ENCODE measurements at regions not wholly inside any gene's neighbourhood (a gene's known extent, or its start where the extent isn't known, plus 50 kb on each side); places are given as distances from the start of the nearest gene placed in this dataset.

DNA sequence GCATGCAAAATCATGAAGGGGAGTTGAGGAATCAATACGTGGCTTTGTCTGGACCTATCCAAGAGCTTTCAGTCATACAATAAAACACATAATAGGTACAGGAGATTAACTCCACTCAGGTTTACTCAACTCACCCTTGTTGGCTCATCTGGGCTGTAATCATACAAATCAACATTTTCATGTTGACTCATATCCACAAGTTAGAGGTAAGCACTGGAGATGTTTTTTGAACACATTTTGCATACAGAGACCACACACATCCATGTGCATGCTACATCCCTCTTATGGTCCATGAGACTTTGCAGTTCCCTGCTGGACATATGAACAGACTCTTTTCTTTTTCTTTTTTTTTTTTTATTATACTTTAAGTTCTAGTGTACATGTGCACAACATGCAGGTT lies 336.9 kb upstream of the PIK3C3 start:
- TF ChIP-seq, protein P1, sequence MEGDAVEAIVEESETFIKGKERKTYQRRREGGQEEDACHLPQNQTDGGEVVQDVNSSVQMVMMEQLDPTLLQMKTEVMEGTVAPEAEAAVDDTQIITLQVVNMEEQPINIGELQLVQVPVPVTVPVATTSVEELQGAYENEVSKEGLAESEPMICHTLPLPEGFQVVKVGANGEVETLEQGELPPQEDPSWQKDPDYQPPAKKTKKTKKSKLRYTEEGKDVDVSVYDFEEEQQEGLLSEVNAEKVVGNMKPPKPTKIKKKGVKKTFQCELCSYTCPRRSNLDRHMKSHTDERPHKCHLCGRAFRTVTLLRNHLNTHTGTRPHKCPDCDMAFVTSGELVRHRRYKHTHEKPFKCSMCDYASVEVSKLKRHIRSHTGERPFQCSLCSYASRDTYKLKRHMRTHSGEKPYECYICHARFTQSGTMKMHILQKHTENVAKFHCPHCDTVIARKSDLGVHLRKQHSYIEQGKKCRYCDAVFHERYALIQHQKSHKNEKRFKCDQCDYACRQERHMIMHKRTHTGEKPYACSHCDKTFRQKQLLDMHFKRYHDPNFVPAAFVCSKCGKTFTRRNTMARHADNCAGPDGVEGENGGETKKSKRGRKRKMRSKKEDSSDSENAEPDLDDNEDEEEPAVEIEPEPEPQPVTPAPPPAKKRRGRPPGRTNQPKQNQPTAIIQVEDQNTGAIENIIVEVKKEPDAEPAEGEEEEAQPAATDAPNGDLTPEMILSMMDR (IDR thresholded peaks at IDR 0.05; ENCODE audit: low read depth, low read length): no peak
- no peak for TF ChIP-seq POLR2A (IDR thresholded peaks at IDR 0.05; ENCODE audit: extremely low read depth, insufficient read length)
